ENCODE measurements at regions not wholly inside any gene's neighbourhood (a gene's known extent, or its start where the extent isn't known, plus 50 kb on each side); places are given as distances from the start of the nearest gene placed in this dataset.

GRCh38 chr18:38851526-38851925, 1285.9 kb upstream of the CELF4 start:
- Histone ChIP-seq H2BK12ac (ENCODE audit: low read length in 2 of 2) (no peak overlapping the region), H3K4me2 (ENCODE audit: low read length, poor library complexity, severe bottlenecking) (no peak overlapping the region), H3K23ac (ENCODE audit: low read length in 2 of 2) (no peak overlapping the region), H3K36me3 (ENCODE audit: control insufficient read depth in 1 of 2, insufficient read depth in 2 of 2, low read depth in 1 of 2, low read length in 2 of 2) (no peaks in the 10 kb centered on the region), H3K79me1 (replicated peaks; ENCODE audit: low read length, poor library complexity, severe bottlenecking) (no peaks in the 10 kb centered on the region), H3K18ac (ENCODE audit: low read depth in 1 of 2, low read length in 2 of 2) (no peak overlapping the region), H2BK15ac (ENCODE audit: low read depth, poor library complexity, severe bottlenecking) (no peak overlapping the region), H3K4me1 (ENCODE audit: control insufficient read depth, insufficient read depth, low read depth, low read length) (no peaks in the 10 kb centered on the region), H3K9ac (ENCODE audit: low read length) (no peak overlapping the region), H3K4me3 (ENCODE audit: insufficient read depth in 1 of 2, low read depth in 1 of 2, low read length in 2 of 2) (no peak overlapping the region), H3K27me3 (ENCODE audit: control insufficient read depth in 1 of 2, insufficient read depth in 1 of 2, low read length in 2 of 2) (no peaks in the 10 kb centered on the region), H3K14ac (ENCODE audit: low read length in 2 of 2) (no peak overlapping the region), H2AFZ (ENCODE audit: low read depth, low read length) (no peak overlapping the region), H2BK5ac (ENCODE audit: low read depth, low read length, poor library complexity, severe bottlenecking) (no peak overlapping the region), H4K91ac (ENCODE audit: low read length) (no peak overlapping the region), H3K27ac (ENCODE audit: low read length, poor library complexity, severe bottlenecking) (no peak overlapping the region), H3K9me3 (ENCODE audit: control insufficient read depth, low read length) (peaks cover 14% of the 10 kb centered on the region), H2BK120ac (ENCODE audit: low read depth, low read length) (no peak overlapping the region), H3K4ac (ENCODE audit: low read depth in 1 of 2, low read length in 2 of 2) (no peak overlapping the region), H2AK5ac (ENCODE audit: low read length, severe bottlenecking) (no peak overlapping the region), H4K8ac (ENCODE audit: low read length) (no peak overlapping the region)
- DNase-seq, result no peak

GRCh38 chr18:38847326-38847725, 1281.7 kb upstream of the CELF4 start:
- Histone ChIP-seq H4K91ac (ENCODE audit: low read length) (no peak overlapping the region), H3K79me1 (replicated peaks; ENCODE audit: low read length, poor library complexity, severe bottlenecking) (no peaks in the 10 kb centered on the region), H3K27me3 (ENCODE audit: control insufficient read depth in 1 of 2, insufficient read depth in 1 of 2, low read length in 2 of 2) (no peaks in the 10 kb centered on the region), H2BK120ac (ENCODE audit: low read depth, low read length) (no peak overlapping the region), H3K18ac (ENCODE audit: low read depth in 1 of 2, low read length in 2 of 2) (no peak overlapping the region), H3K9me3 (ENCODE audit: control insufficient read depth, low read length) (no peaks in the 10 kb centered on the region), H2BK5ac (ENCODE audit: low read depth, low read length, poor library complexity, severe bottlenecking) (no peak overlapping the region), H2AFZ (ENCODE audit: low read depth, low read length) (no peak overlapping the region), H3K4me1 (ENCODE audit: control insufficient read depth, insufficient read depth, low read depth, low read length) (no peaks in the 10 kb centered on the region), H3K27ac (ENCODE audit: low read length, poor library complexity, severe bottlenecking) (no peak overlapping the region), H3K14ac (ENCODE audit: low read length in 2 of 2) (no peak overlapping the region), H2AK5ac (ENCODE audit: low read length, severe bottlenecking) (no peak overlapping the region), H3K23ac (ENCODE audit: low read length in 2 of 2) (no peak overlapping the region), H2BK15ac (ENCODE audit: low read depth, poor library complexity, severe bottlenecking) (no peak overlapping the region), H2BK12ac (ENCODE audit: low read length in 2 of 2) (no peak overlapping the region), H3K9ac (ENCODE audit: low read length) (no peak overlapping the region), H4K8ac (ENCODE audit: low read length) (no peak overlapping the region), H3K4me3 (ENCODE audit: insufficient read depth in 1 of 2, low read depth in 1 of 2, low read length in 2 of 2) (no peak overlapping the region), H3K4me2 (ENCODE audit: low read length, poor library complexity, severe bottlenecking) (no peak overlapping the region), H3K36me3 (ENCODE audit: control insufficient read depth in 1 of 2, insufficient read depth in 2 of 2, low read depth in 1 of 2, low read length in 2 of 2) (no peaks in the 10 kb centered on the region), H3K4ac (ENCODE audit: low read depth in 1 of 2, low read length in 2 of 2) (no peak overlapping the region)
- DNase-seq, result no peak
- 83% methylated on average over 1 of the region's 2 CpGs for WGBS

- no peak overlapping the region for H2BK15ac ChIP-seq (ENCODE audit: low read depth, poor library complexity, severe bottlenecking)
- H2BK120ac ChIP-seq (ENCODE audit: low read depth, low read length), result no peak overlapping the region
- H3K27me3 ChIP-seq (ENCODE audit: control insufficient read depth in 1 of 2, insufficient read depth in 1 of 2, low read length in 2 of 2), result no peaks in the 10 kb centered on the region
- H2AFZ ChIP-seq (ENCODE audit: low read depth, low read length), result no peak overlapping the region
- no peak overlapping the region for H2BK12ac ChIP-seq (ENCODE audit: low read length in 2 of 2)
- H3K14ac ChIP-seq (ENCODE audit: low read length in 2 of 2), result no peak overlapping the region
- H3K4me1 ChIP-seq (ENCODE audit: control insufficient read depth, insufficient read depth, low read depth, low read length), result no peaks in the 10 kb centered on the region
- no peak overlapping the region for H4K91ac ChIP-seq (ENCODE audit: low read length)
- no peak overlapping the region for H3K4me3 ChIP-seq (ENCODE audit: insufficient read depth in 1 of 2, low read depth in 1 of 2, low read length in 2 of 2)
- H3K9ac ChIP-seq (ENCODE audit: low read length), result no peak overlapping the region
- H3K18ac ChIP-seq (ENCODE audit: low read depth in 1 of 2, low read length in 2 of 2), result no peak overlapping the region
- no peak overlapping the region for H2AK5ac ChIP-seq (ENCODE audit: low read length, severe bottlenecking)
- H3K27ac ChIP-seq (ENCODE audit: low read length, poor library complexity, severe bottlenecking), result no peak overlapping the region
- WGBS, result no CpG with 5 or more reads among the region's 2 CpGs
- H2BK5ac ChIP-seq (ENCODE audit: low read depth, low read length, poor library complexity, severe bottlenecking), result no peak overlapping the region
- no peak overlapping the region for H3K23ac ChIP-seq (ENCODE audit: low read length in 2 of 2)
- H4K8ac ChIP-seq (ENCODE audit: low read length), result no peak overlapping the region
- peaks cover 2% of the 10 kb centered on the region for H3K9me3 ChIP-seq (ENCODE audit: control insufficient read depth, low read length)
- H3K36me3 ChIP-seq (ENCODE audit: control insufficient read depth in 1 of 2, insufficient read depth in 2 of 2, low read depth in 1 of 2, low read length in 2 of 2), result no peaks in the 10 kb centered on the region
- no peak overlapping the region for H3K4me2 ChIP-seq (ENCODE audit: low read length, poor library complexity, severe bottlenecking)
- DNase-seq, result no peak
- no peaks in the 10 kb centered on the region for H3K79me1 ChIP-seq (replicated peaks; ENCODE audit: low read length, poor library complexity, severe bottlenecking)
- H3K4ac ChIP-seq (ENCODE audit: low read depth in 1 of 2, low read length in 2 of 2), result no peak overlapping the region
Measured at GRCh38 chr18:38843291-38843690, 1277.7 kb upstream of the CELF4 start.

GRCh38 chr18:38826247-38826646, 1260.6 kb upstream of the CELF4 start:
- Histone ChIP-seq H3K79me1 (replicated peaks; ENCODE audit: low read length, poor library complexity, severe bottlenecking) (no peaks in the 10 kb centered on the region), H2AK5ac (ENCODE audit: low read length, severe bottlenecking) (no peak overlapping the region), H3K27me3 (ENCODE audit: control insufficient read depth in 1 of 2, insufficient read depth in 1 of 2, low read length in 2 of 2) (no peaks in the 10 kb centered on the region), H3K4me1 (ENCODE audit: control insufficient read depth, insufficient read depth, low read depth, low read length) (no peaks in the 10 kb centered on the region), H2BK120ac (ENCODE audit: low read depth, low read length) (no peak overlapping the region), H3K4me2 (ENCODE audit: low read length, poor library complexity, severe bottlenecking) (no peak overlapping the region), H3K36me3 (ENCODE audit: control insufficient read depth in 1 of 2, insufficient read depth in 2 of 2, low read depth in 1 of 2, low read length in 2 of 2) (no peaks in the 10 kb centered on the region), H2AFZ (ENCODE audit: low read depth, low read length) (no peak overlapping the region), H3K4me3 (ENCODE audit: insufficient read depth in 1 of 2, low read depth in 1 of 2, low read length in 2 of 2) (no peak overlapping the region), H3K27ac (ENCODE audit: low read length, poor library complexity, severe bottlenecking) (no peak overlapping the region), H3K14ac (ENCODE audit: low read length in 2 of 2) (no peak overlapping the region), H3K9me3 (ENCODE audit: control insufficient read depth, low read length) (no peaks in the 10 kb centered on the region), H3K18ac (ENCODE audit: low read depth in 1 of 2, low read length in 2 of 2) (no peak overlapping the region), H3K23ac (ENCODE audit: low read length in 2 of 2) (no peak overlapping the region), H3K4ac (ENCODE audit: low read depth in 1 of 2, low read length in 2 of 2) (no peak overlapping the region), H2BK12ac (ENCODE audit: low read length in 2 of 2) (no peak overlapping the region), H4K8ac (ENCODE audit: low read length) (no peak overlapping the region), H4K91ac (ENCODE audit: low read length) (no peak overlapping the region), H3K9ac (ENCODE audit: low read length) (no peak overlapping the region), H2BK5ac (ENCODE audit: low read depth, low read length, poor library complexity, severe bottlenecking) (no peak overlapping the region), H2BK15ac (ENCODE audit: low read depth, poor library complexity, severe bottlenecking) (no peak overlapping the region)
- 94% methylated on average over 2 of the region's 2 CpGs for WGBS
- DNase-seq, result no peak
